K562 (cell line): ENCODE measurements at regions not wholly inside any gene's neighbourhood (a gene's known extent, or its start where the extent isn't known, plus 50 kb on each side); places are given as distances from the start of the nearest gene placed in this dataset.

Experiments
- ATAC-seq: fragments of 200-7000 bp; cut with Tn5 transposase; 3 replicates; pipeline ENCODE4 v1.9.1; 2020; ENCODE audit warnings: moderate library complexity
- BruUV-seq: library from RNA; stranded (reverse); fragments of 400-500 nt; replicated peaks from 2 replicates; lab custom pipeline; 2021; lab: Mats Ljungman, UMichigan
- CTCF ChIA-PET: fragments of 300-600 bp; formaldehyde crosslinking; extraction: SDS; loops from one replicate; lab custom pipeline; 2021; ENCODE audit warnings: low intra/inter-chr PET ratio; lab: Yijun Ruan, JAX
- POLR2A ChIA-PET: fragments of 300-600, 350-650 bp; sonication (Branson Sonifier 250); formaldehyde crosslinking; extraction: SDS; loops from one replicate; lab custom pipeline; 2021; ENCODE audit warnings: antibody characterized with exemption, inconsistent platforms; lab: Yijun Ruan, JAX
- DNase-seq, 4 experiments: peaks; one replicate each; pipeline versions ENCODE4 v3.0.0 to v3.0.0-alpha.2; 2011 to 2018; ENCODE audit warnings: low spot score in 3 of 4, mixed read lengths in 3 of 4; ENCODE audit errors: extremely low read depth in 1 of 4
- FAIRE-seq: peaks from 2 replicates; lab custom pipeline; 2011; peaks lifted over from hg19 to GRCh38; lab: Jason Lieb, UNC
- H2AFZ ChIP-seq: 2 replicates; pipeline ENCODE4 v1.6.0; 2011; ENCODE audit warnings: low read depth, low read length, control low read depth, inconsistent platforms
- H3K27ac ChIP-seq: fragments of 200-600 bp; 3 replicates; pipeline ENCODE4 v1.8.0; 2011; ENCODE audit warnings: low read depth, mild to moderate bottlenecking, control low read depth, inconsistent platforms, low read length, moderate library complexity, mixed read lengths; ENCODE audit errors: extremely low read depth
- H3K27me3 ChIP-seq, 2 experiments: fragments of 300-600 bp in 1 of 2; 2 replicates in 1 of 2; 3 replicates in 1 of 2; pipeline versions ENCODE4 v1.6.0 to v1.8.0; 2011; ENCODE audit warnings: inconsistent platforms in 2 of 2, low read length in 2 of 2, mild to moderate bottlenecking in 1 of 2, mixed read lengths in 1 of 2, moderate library complexity in 1 of 2; ENCODE audit not compliant: control insufficient read depth in 2 of 2, insufficient read depth in 2 of 2
- H3K36me3 ChIP-seq: fragments of 300-600 bp; 3 replicates; pipeline ENCODE4 v1.8.0; 2011; ENCODE audit warnings: mild to moderate bottlenecking, low read length, inconsistent platforms; ENCODE audit not compliant: control insufficient read depth, insufficient read depth
- H3K4me1 ChIP-seq, 2 experiments: fragments of 200-600 bp in 1 of 2; replicated peaks in 1 of 2; 2 replicates in 1 of 2; 3 replicates in 1 of 2; pipeline versions ENCODE4 v1.5.1 to v1.8.0; 2011; ENCODE audit warnings: inconsistent platforms in 2 of 2, low read length in 2 of 2, mild to moderate bottlenecking in 1 of 2, mixed read lengths in 1 of 2, moderate library complexity in 1 of 2; ENCODE audit not compliant: control insufficient read depth in 2 of 2, insufficient read depth in 2 of 2
- H3K4me2 ChIP-seq: 2 replicates; pipeline ENCODE4 v1.6.1; 2011; ENCODE audit warnings: low read length, control low read depth, inconsistent platforms, mixed read lengths; ENCODE audit not compliant: insufficient read depth
- H3K4me3 ChIP-seq: fragments of 200-600 bp; sonication (generic), shearing (Covaris generic); 2 replicates; pipeline ENCODE4 v1.5.1; 2016; ENCODE audit warnings: control low read depth, inconsistent platforms
- H3K79me2 ChIP-seq: fragments of 200-600 bp; 3 replicates; pipeline ENCODE4 v1.8.0; 2011; ENCODE audit warnings: low read length, inconsistent platforms; ENCODE audit not compliant: control insufficient read depth, insufficient read depth
- H3K9ac ChIP-seq, 2 experiments: 2 replicates each; pipeline versions ENCODE4 v1.6.0 to v1.6.1; 2011; ENCODE audit warnings: low read depth in 2 of 2, low read length in 2 of 2, control low read depth in 1 of 2, inconsistent platforms in 1 of 2, mild to moderate bottlenecking in 1 of 2, mixed read lengths in 1 of 2; ENCODE audit not compliant: insufficient read depth in 1 of 2
- H3K9me1 ChIP-seq: one replicate; pipeline ENCODE4 v1.6.0; 2011; ENCODE audit warnings: inconsistent platforms, mild to moderate bottlenecking, low read length, moderate library complexity; ENCODE audit not compliant: control insufficient read depth, insufficient read depth
- H3K9me3 ChIP-seq: replicated peaks from 2 replicates; pipeline ENCODE4 v1.5.1; 2011; ENCODE audit warnings: low read depth, low read length, inconsistent platforms; ENCODE audit not compliant: control insufficient read depth, insufficient read depth
- H4K20me1 ChIP-seq: replicated peaks from 2 replicates; pipeline ENCODE4 v1.6.1; 2011; ENCODE audit warnings: low read length, inconsistent platforms, mixed read lengths; ENCODE audit not compliant: control insufficient read depth, insufficient read depth
- CAMTA2 ChIP-seq: fragments of 250-450 bp; sonication (Bioruptor Pico); conservative IDR thresholded peaks from 2 replicates; pipeline ENCODE4 v1.5.1; 2022
- CREB1 ChIP-seq, 2 experiments: sonication (generic) in 1 of 2; formaldehyde crosslinking in 1 of 2; IDR thresholded peaks; 2 replicates each; pipeline versions ENCODE4 v1.6.1 to v1.8.0; 2012 to 2022; ENCODE audit warnings: inconsistent platforms in 1 of 2, mild to moderate bottlenecking in 1 of 2, missing genetic modification reagents in 1 of 2, moderate library complexity in 1 of 2
- HEY1 ChIP-seq: fragments of 250-450 bp; sonication (Bioruptor Pico); IDR thresholded peaks from 2 replicates; pipeline ENCODE4 v1.5.0; 2020; ENCODE audit warnings: mild to moderate bottlenecking, moderate library complexity, borderline replicate concordance
- KAT7 ChIP-seq: sonication (generic); formaldehyde crosslinking; IDR thresholded peaks from 2 replicates; pipeline ENCODE4 v1.8.0; 2022; ENCODE audit warnings: missing genetic modification reagents, mild to moderate bottlenecking, borderline replicate concordance
- PURB ChIP-seq: sonication (generic); formaldehyde crosslinking; IDR thresholded peaks from 2 replicates; pipeline ENCODE4 v1.9.0; 2021; ENCODE audit warnings: low read depth, mild to moderate bottlenecking, missing genetic modification reagents
- SMAD3 ChIP-seq: fragments of 450-650 bp; formaldehyde crosslinking; conservative IDR thresholded peaks from 2 replicates; pipeline ENCODE4 v1.4.0; 2020; ENCODE audit warnings: mild to moderate bottlenecking
- ZKSCAN8 ChIP-seq: fragments of 200-800 bp; sonication (Bioruptor generic); IDR thresholded peaks from 2 replicates; pipeline ENCODE4 v1.6.1; 2016; ENCODE audit warnings: missing genetic modification characterization, missing compliant biosample characterization
- ZNF274 ChIP-seq: IDR thresholded peaks from 2 replicates; pipeline ENCODE4 v1.6.1; 2011; ENCODE audit warnings: low read depth, mild to moderate bottlenecking, low read length, moderate library complexity, borderline replicate concordance
- WGBS: fragments of 100-300 bp; shearing (Covaris generic); methylation state at CpG from one replicate; pipeline ENCODE4 v1.1.6; 2016; ENCODE audit warnings: low coverage, mixed read lengths; ENCODE audit not compliant: insufficient coverage; ENCODE audit errors: missing lambda C conversion rate; 5-methylcytosine and 5-hydroxymethylcytosine counted together
- in situ Hi-C: fragments of 300-500 bp; cut with MboI; formaldehyde crosslinking; loops from 4 replicates; pipeline ENCODE4 v1.15.0; 2018; ENCODE audit warnings: inconsistent platforms, mixed read lengths
- intact Hi-C: fragments of 100-400 bp; cut with micrococcal nuclease; formaldehyde crosslinking; loops from 2 replicates; pipeline ENCODE4 v1.14.2; 2022
- TF ChIP-seq, protein P1 (sequence below): fragments of 250-450 bp; sonication (Bioruptor Pico); IDR thresholded peaks from 2 replicates; pipeline ENCODE4 v1.4.0; 2020; ENCODE audit warnings: borderline replicate concordance
- TF ChIP-seq, protein P2 (sequence below): conservative IDR thresholded peaks from 2 replicates; pipeline ENCODE4 v1.6.1; 2011; ENCODE audit warnings: low read depth, mild to moderate bottlenecking, low read length; ENCODE audit not compliant: control insufficient read depth

GRCh38 chr1:98217601-98218000, 296.8 kb upstream of the DPYD start (continued):
- TF ChIP-seq ZNF274 (no peak), CREB1 (IDR thresholded peaks at IDR 0.05) (no peak), CREB1 (CRISPR knock-in tag; IDR thresholded peaks at IDR 0.05) (no peak), ZKSCAN8 (CRISPR knock-in tag) (no peak)

DNA sequence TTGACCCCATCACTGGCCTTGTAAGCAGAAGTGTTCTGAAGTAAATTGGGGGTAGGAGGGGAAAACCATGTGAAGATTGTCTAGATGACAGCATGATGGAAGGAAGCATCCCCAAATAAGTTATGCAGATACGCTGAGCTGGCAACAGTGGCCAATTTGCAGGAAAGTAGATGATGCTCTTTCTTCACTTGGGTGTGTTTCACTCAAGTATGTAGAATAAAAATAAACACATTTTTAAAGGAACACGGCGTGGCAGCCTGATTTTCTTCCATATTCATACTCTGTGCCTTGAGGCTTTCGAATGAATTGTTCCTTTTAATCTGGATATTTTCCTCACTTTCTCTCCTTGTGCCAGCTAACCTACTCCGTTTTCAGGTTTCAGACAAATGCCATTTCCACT, 295.5 kb upstream of the DPYD start:
- DNase-seq (no peak), ATAC-seq (no peak), FAIRE-seq (no peak)
- no peak overlapping the region for H3K4me2 ChIP-seq
- H3K9me3 ChIP-seq, result no peaks in the 10 kb centered on the region; the same call in 1 of the 2 replicates
- H3K36me3 ChIP-seq, result no peaks in the 10 kb centered on the region
- H3K9ac ChIP-seq, result no peak overlapping the region
- H3K4me3 ChIP-seq, result no peak overlapping the region
- TF ChIP-seq, protein P1, sequence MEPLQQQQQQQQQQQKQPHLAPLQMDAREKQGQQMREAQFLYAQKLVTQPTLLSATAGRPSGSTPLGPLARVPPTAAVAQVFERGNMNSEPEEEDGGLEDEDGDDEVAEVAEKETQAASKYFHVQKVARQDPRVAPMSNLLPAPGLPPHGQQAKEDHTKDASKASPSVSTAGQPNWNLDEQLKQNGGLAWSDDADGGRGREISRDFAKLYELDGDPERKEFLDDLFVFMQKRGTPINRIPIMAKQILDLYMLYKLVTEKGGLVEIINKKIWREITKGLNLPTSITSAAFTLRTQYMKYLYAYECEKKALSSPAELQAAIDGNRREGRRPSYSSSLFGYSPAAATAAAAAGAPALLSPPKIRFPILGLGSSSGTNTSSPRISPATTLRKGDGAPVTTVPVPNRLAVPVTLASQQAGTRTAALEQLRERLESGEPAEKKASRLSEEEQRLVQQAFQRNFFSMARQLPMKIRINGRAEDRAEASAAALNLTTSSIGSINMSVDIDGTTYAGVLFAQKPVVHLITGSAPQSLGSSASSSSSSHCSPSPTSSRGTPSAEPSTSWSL (CRISPR knock-in tag), result no peak
- no peak for TF ChIP-seq KAT7 (CRISPR knock-in tag)
- TF ChIP-seq, protein P2, sequence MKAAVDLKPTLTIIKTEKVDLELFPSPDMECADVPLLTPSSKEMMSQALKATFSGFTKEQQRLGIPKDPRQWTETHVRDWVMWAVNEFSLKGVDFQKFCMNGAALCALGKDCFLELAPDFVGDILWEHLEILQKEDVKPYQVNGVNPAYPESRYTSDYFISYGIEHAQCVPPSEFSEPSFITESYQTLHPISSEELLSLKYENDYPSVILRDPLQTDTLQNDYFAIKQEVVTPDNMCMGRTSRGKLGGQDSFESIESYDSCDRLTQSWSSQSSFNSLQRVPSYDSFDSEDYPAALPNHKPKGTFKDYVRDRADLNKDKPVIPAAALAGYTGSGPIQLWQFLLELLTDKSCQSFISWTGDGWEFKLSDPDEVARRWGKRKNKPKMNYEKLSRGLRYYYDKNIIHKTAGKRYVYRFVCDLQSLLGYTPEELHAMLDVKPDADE, result no peak
- TF ChIP-seq HEY1, result no peak
- no peak for TF ChIP-seq SMAD3
- TF ChIP-seq CAMTA2 (CRISPR knock-in tag), result no peak
- TF ChIP-seq PURB, result no peak
- H4K20me1 ChIP-seq, result no peaks in the 10 kb centered on the region
- H3K9me1 ChIP-seq, result no peaks in the 10 kb centered on the region
- no peaks in the 10 kb centered on the region for H3K4me1 ChIP-seq
- intact Hi-C loops, result no loop called here
- H3K79me2 ChIP-seq, result no peaks in the 10 kb centered on the region
- H3K27ac ChIP-seq, result no peak overlapping the region
- ChIA-PET POLR2A (no interaction called here), CTCF (no interaction called here)
- in situ Hi-C loops, result no loop called here
- H2AFZ ChIP-seq, result no peak overlapping the region
- no TSS peak for BruUV-seq
- 0% methylated on average over 5 of the region's 5 CpGs for WGBS
- no peaks in the 10 kb centered on the region for H3K27me3 ChIP-seq
